MCF 10A (cell line): ENCODE measurements at regions not wholly inside any gene's neighbourhood (a gene's known extent, or its start where the extent isn't known, plus 50 kb on each side); places are given as distances from the start of the nearest gene placed in this dataset.
A peak's percentile ranks its signal among the peaks of the same experiment; 100 is the strongest.

Experiments
- BruUV-seq: library from RNA; stranded (reverse); fragments of 400-500 nt; replicated peaks from 2 replicates; lab custom pipeline; 2021; lab: Mats Ljungman, UMichigan
- CTCF ChIA-PET: fragments of 300-600 bp; sonication (Branson Sonifier 250); formaldehyde crosslinking; extraction: SDS; loops from one replicate; lab custom pipeline; 2021; ENCODE audit warnings: antibody characterized with exemption, inconsistent platforms; lab: Yijun Ruan, JAX
- POLR2A ChIA-PET: fragments of 300-600, 350-650 bp; sonication (Branson Sonifier 250); formaldehyde crosslinking; extraction: SDS; loops from one replicate; lab custom pipeline; 2020; ENCODE audit warnings: antibody characterized with exemption, inconsistent platforms; lab: Yijun Ruan, JAX
- DNase-seq: peaks from one replicate; pipeline ENCODE4 v3.0.0-alpha.2; 2018; ENCODE audit not compliant: unreplicated experiment
- H3K27ac Mint-ChIP-seq: one replicate; pipeline ENCODE4 v1.8.0; 2022; ENCODE audit warnings: mild to moderate bottlenecking, low read depth, mixed read lengths; ENCODE audit not compliant: unreplicated experiment
- H3K27me3 Mint-ChIP-seq: one replicate; pipeline ENCODE4 v1.8.0; 2022; ENCODE audit warnings: mixed read lengths; ENCODE audit not compliant: insufficient read depth, unreplicated experiment
- H3K36me3 Mint-ChIP-seq: one replicate; pipeline ENCODE4 v1.8.0; 2022; ENCODE audit warnings: mild to moderate bottlenecking, moderate library complexity, mixed read lengths; ENCODE audit not compliant: insufficient read depth, unreplicated experiment
- H3K4me1 Mint-ChIP-seq: one replicate; pipeline ENCODE4 v1.8.0; 2022; ENCODE audit warnings: mixed read lengths; ENCODE audit not compliant: insufficient read depth, unreplicated experiment
- H3K4me3 Mint-ChIP-seq: one replicate; pipeline ENCODE4 v1.8.0; 2022; ENCODE audit warnings: mild to moderate bottlenecking, moderate library complexity, mixed read lengths; ENCODE audit not compliant: unreplicated experiment
- H3K9me3 Mint-ChIP-seq: one replicate; pipeline ENCODE4 v1.8.0; 2022; ENCODE audit warnings: mixed read lengths; ENCODE audit not compliant: unreplicated experiment
- intact Hi-C: fragments of 100-400 bp; cut with micrococcal nuclease; formaldehyde crosslinking; loops from 2 replicates; pipeline ENCODE4 v1.14.1; 2022
- TF ChIP-seq, protein P1 (sequence below): fragments of 200-600 bp; IDR thresholded peaks from one replicate; pipeline ENCODE4 v1.8.0; 2022; ENCODE audit warnings: antibody characterized with exemption, mild to moderate bottlenecking; ENCODE audit not compliant: unreplicated experiment

DNA sequence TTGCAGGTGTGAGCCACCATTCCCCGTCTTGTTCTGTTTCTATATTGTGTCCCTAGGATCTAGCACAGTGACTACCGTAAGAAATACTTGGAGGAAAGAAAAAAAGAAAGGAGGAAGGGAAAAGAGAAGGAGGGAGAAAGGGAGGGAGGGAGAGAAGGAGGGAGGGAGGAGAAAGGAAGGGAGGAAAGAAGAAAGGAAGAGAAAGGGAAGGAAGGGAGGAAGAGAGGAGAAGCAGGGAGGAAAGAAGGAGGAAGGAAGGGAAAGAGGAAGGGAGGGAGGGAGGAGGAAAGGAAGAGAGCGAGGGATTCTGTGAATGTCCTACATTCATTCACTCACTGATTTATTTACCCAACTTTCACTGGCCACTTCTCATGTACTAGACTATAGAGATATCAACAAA is 178.4 kb downstream of the MAFB start:
- peak overlapping the region; percentile 82 for H3K27ac Mint-ChIP-seq
- no peak for DNase-seq
- H3K4me3 Mint-ChIP-seq, result no peak overlapping the region
- BruUV-seq, result no TSS peak
- H3K27me3 Mint-ChIP-seq, result no peaks in the 10 kb centered on the region
- TF ChIP-seq, protein P1, sequence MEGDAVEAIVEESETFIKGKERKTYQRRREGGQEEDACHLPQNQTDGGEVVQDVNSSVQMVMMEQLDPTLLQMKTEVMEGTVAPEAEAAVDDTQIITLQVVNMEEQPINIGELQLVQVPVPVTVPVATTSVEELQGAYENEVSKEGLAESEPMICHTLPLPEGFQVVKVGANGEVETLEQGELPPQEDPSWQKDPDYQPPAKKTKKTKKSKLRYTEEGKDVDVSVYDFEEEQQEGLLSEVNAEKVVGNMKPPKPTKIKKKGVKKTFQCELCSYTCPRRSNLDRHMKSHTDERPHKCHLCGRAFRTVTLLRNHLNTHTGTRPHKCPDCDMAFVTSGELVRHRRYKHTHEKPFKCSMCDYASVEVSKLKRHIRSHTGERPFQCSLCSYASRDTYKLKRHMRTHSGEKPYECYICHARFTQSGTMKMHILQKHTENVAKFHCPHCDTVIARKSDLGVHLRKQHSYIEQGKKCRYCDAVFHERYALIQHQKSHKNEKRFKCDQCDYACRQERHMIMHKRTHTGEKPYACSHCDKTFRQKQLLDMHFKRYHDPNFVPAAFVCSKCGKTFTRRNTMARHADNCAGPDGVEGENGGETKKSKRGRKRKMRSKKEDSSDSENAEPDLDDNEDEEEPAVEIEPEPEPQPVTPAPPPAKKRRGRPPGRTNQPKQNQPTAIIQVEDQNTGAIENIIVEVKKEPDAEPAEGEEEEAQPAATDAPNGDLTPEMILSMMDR, result no peak
- H3K36me3 Mint-ChIP-seq, result no peaks in the 10 kb centered on the region
- intact Hi-C loops, result loop anchor here (5.0 kb wide), 1 partner anchor 52 kb away; no protein-coding TSS in a partner anchor
- POLR2A ChIA-PET, result interaction anchor here (9.5 kb wide), 1 partner anchor 178 kb away, joined by 58 read pairs; the partner anchor contains the start of gene MAFB
- CTCF ChIA-PET, result interaction anchor here (0.6 to 1.2 kb wide), 3 partner anchors 15 to 1462 kb away, joined by 3 to 6 read pairs (median 3); no protein-coding TSS in a partner anchor
- no peaks in the 10 kb centered on the region for H3K9me3 Mint-ChIP-seq
- H3K4me1 Mint-ChIP-seq, result peaks cover 47% of the 10 kb centered on the region

DNA sequence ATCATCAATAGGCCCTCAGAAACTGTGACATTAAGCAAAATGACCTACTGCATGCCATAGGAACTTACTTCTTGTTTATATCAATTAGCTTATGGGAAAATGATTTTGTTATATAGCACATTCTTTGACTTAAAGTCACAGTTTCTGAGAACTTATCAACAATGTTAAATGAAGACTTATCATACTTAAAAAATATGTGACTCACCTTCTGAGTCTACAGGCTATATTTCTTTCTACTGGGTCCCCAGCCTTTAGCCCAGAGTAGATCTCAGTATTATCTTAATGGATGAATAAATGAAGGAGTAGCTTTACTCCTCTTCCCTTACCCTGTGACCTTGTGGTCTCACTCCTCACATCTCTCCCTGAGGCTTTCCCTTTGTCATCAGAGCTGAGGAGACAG is 180.2 kb downstream of the MAFB start:
- ChIA-PET POLR2A (interaction anchor here (0.6 to 9.5 kb wide), 5 partner anchors 13 to 241 kb away, joined by 3 to 58 read pairs (median 4); partner anchors contain the start of gene MAFB), CTCF (interaction anchor here (0.8 to 2.1 kb wide), 5 partner anchors 118 to 226 kb away, joined by 3 to 9 read pairs (median 3); partner anchors contain the start of gene MAFB)
- H3K36me3 Mint-ChIP-seq, result no peaks in the 10 kb centered on the region
- DNase-seq, result no peak
- intact Hi-C loops, result loop anchor here (10.0 kb wide), 1 partner anchor 244 kb away; no protein-coding TSS in a partner anchor
- H3K4me3 Mint-ChIP-seq, result no peak overlapping the region
- H3K27ac Mint-ChIP-seq, result peak overlapping the region; percentile 19
- H3K27me3 Mint-ChIP-seq, result no peaks in the 10 kb centered on the region
- no TSS peak for BruUV-seq
- H3K9me3 Mint-ChIP-seq, result no peaks in the 10 kb centered on the region
- TF ChIP-seq, protein P1, result no peak
- peaks cover 48% of the 10 kb centered on the region for H3K4me1 Mint-ChIP-seq

DNA sequence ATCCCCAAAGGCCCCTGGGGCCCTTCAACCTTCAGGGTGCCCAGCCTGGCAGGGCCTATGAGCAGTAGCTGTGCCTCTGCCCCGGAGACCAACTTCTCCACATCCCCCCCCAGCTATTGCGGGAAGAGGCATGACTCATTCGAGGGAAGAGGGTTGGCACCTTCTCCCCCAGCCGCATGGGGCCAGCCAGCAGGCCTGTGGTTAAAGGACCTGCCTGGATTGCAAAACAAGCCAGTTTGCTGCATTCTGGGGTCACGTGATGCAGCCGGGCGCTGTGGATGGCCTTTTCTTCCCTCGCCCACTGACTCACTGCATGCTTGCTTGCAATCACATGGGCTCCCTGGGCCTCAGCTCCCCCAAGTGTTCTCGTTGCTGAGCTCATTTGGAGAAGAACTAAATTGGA is 182.5 kb downstream of the MAFB start:
- H3K27ac Mint-ChIP-seq, result peak overlapping the region; percentile 74
- no TSS peak for BruUV-seq
- TF ChIP-seq, protein P1, result no peak
- H3K36me3 Mint-ChIP-seq, result no peaks in the 10 kb centered on the region
- intact Hi-C loops, result loop anchor here (1.0 to 10.0 kb wide), 2 partner anchors 183 to 242 kb away; partner anchors contain the start of gene MAFB
- H3K4me3 Mint-ChIP-seq, result no peak overlapping the region
- H3K9me3 Mint-ChIP-seq, result no peaks in the 10 kb centered on the region
- peak; percentile 99 for DNase-seq
- H3K4me1 Mint-ChIP-seq, result peaks cover 41% of the 10 kb centered on the region
- POLR2A ChIA-PET, result interaction anchor here (0.6 to 9.5 kb wide), 19 partner anchors 12 to 224 kb away, joined by 3 to 58 read pairs (median 5); partner anchors contain the start of gene MAFB
- CTCF ChIA-PET, result interaction anchor here (0.7 to 2.9 kb wide), 18 partner anchors 12 to 1457 kb away, joined by 3 to 11 read pairs (median 4); no protein-coding TSS in a partner anchor
- no peaks in the 10 kb centered on the region for H3K27me3 Mint-ChIP-seq

DNA sequence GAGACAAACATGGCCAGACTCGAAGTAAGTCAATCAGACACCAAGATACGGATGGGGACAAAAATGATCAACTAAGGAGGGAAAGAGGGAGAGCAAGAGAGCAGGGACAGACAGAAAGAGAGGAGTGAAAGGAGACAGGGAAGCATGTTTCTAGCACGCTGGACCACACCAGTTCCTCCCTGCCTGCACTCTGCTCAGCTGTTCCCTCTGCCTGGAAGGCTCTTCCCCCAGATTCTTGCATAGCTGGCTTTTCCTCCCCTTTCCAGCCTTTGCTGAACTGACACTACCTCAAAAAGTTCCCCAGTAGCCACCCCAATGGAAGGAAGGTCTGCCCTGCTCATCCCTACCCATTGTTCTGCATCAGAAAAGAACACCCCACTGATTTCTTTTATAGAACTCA is 185.9 kb downstream of the MAFB start:
- TF ChIP-seq, protein P1, result no peak
- Mint-ChIP-seq H3K9me3 (no peaks in the 10 kb centered on the region), H3K4me1 (peaks cover 32% of the 10 kb centered on the region), H3K36me3 (no peaks in the 10 kb centered on the region), H3K27me3 (no peaks in the 10 kb centered on the region), H3K4me3 (no peak overlapping the region), H3K27ac (no peak overlapping the region)
- ChIA-PET POLR2A (interaction anchor here (1.1 to 1.4 kb wide), 2 partner anchors 9 to 185 kb away, joined by 3 read pairs; no protein-coding TSS in a partner anchor), CTCF (interaction anchor here (0.6 to 0.9 kb wide), 3 partner anchors 128 to 1739 kb away, joined by 3 read pairs; no protein-coding TSS in a partner anchor)
- intact Hi-C loops, result loop anchor here (10.0 kb wide), 1 partner anchor 238 kb away; no protein-coding TSS in a partner anchor
- no peak for DNase-seq
- BruUV-seq, result no TSS peak
